SH-SY5Y (cell line): ENCODE measurements at regions not wholly inside any gene's neighbourhood (a gene's known extent, or its start where the extent isn't known, plus 50 kb on each side); places are given as distances from the start of the nearest gene placed in this dataset.

Experiments
- GATA2 ChIP-seq: IDR thresholded peaks from 2 replicates; pipeline ENCODE4 v1.6.1; 2011; ENCODE audit warnings: mild to moderate bottlenecking, low read depth, low read length
- GATA3 ChIP-seq: IDR thresholded peaks from 2 replicates; pipeline ENCODE4 v1.6.1; 2011; ENCODE audit warnings: low read depth, mild to moderate bottlenecking, low read length, moderate library complexity

DNA sequence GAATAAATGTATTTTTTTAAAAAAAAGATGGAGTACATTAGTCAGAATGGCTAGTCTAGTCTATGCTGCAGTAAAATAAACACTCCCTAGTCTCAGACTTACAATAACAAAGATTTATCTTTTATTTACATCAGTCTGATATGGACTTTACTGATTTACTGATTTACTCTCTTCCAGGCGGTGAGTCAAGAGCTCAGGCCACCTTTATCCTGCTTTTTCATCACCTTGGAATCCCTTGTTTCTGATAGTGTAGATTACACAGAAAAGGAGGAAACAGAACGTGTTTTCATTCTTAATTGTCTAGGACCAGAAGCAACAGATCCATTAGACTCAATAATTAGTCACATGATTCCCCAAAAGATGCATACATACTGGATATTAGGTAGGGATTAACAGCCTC is 290.1 kb upstream of the TRPC7 start:
- TF ChIP-seq GATA3: no peak
- no peak for TF ChIP-seq GATA2
